A673 (cell line): ENCODE measurements at regions not wholly inside any gene's neighbourhood (a gene's known extent, or its start where the extent isn't known, plus 50 kb on each side); places are given as distances from the start of the nearest gene placed in this dataset.
A peak's percentile ranks its signal among the peaks of the same experiment; 100 is the strongest.

Experiments used
- BruUV-seq: library from RNA; stranded (reverse); fragments of 400-500 nt; replicated peaks from 2 replicates; lab custom pipeline; 2021; lab: Mats Ljungman, UMichigan
- CTCF ChIA-PET: fragments of 300-600 bp; sonication (Branson Sonifier 250); formaldehyde crosslinking; loops from one replicate; lab custom pipeline; 2022; ENCODE audit warnings: antibody characterized with exemption; lab: Charles Lee
- POLR2A ChIA-PET: fragments of 300-600 bp; sonication (Branson Sonifier 250); formaldehyde crosslinking; loops from one replicate; lab custom pipeline; 2022; ENCODE audit warnings: antibody characterized with exemption; ENCODE audit not compliant: low non-redundant PET; lab: Charles Lee
- DNase-seq: peaks from one replicate; pipeline ENCODE4 v3.0.0-alpha.2; 2015; ENCODE audit warnings: low spot score
- H3K27ac ChIP-seq: fragments of 200-600 bp; sonication (generic); 2 replicates; pipeline ENCODE4 v1.5.1; 2016; ENCODE audit warnings: mixed run types, low read depth, mild to moderate bottlenecking, mixed read lengths, antibody characterized with exemption, low read length; ENCODE audit not compliant: poor library complexity, severe bottlenecking
- H3K27me3 ChIP-seq: fragments of 200-600 bp; sonication (generic); replicated peaks from 2 replicates; pipeline ENCODE4 v1.6.1; 2017; ENCODE audit warnings: mixed run types, low read depth, mild to moderate bottlenecking, mixed read lengths, antibody characterized with exemption, low read length; ENCODE audit not compliant: insufficient read depth, poor library complexity
- H3K36me3 ChIP-seq: fragments of 200-600 bp; sonication (generic); 2 replicates; pipeline ENCODE4 v1.6.1; 2016; ENCODE audit warnings: mixed run types, mild to moderate bottlenecking, mixed read lengths, antibody characterized with exemption, low read length; ENCODE audit not compliant: insufficient read depth, poor library complexity, severe bottlenecking
- H3K4me1 ChIP-seq: fragments of 200-600 bp; sonication (generic); 2 replicates; pipeline ENCODE4 v1.6.1; 2017; ENCODE audit warnings: mixed run types, mild to moderate bottlenecking, mixed read lengths, antibody characterized with exemption, low read length; ENCODE audit not compliant: insufficient read depth, poor library complexity, severe bottlenecking
- H3K4me3 ChIP-seq: fragments of 200-600 bp; sonication (generic); 2 replicates; pipeline ENCODE4 v1.5.1; 2016; ENCODE audit warnings: low read depth, mixed run types, mild to moderate bottlenecking, mixed read lengths, low read length; ENCODE audit not compliant: poor library complexity, severe bottlenecking
- H3K9me3 ChIP-seq: fragments of 200-600 bp; sonication (generic); 2 replicates; pipeline ENCODE4 v1.6.1; 2016; ENCODE audit warnings: mixed run types, low read depth, mild to moderate bottlenecking, mixed read lengths, antibody characterized with exemption, low read length; ENCODE audit not compliant: poor library complexity, severe bottlenecking
- CTCF ChIP-seq: fragments of 300-800, 200-600 bp; sonication (generic); conservative IDR thresholded peaks from 2 replicates; pipeline ENCODE4 v1.5.1; 2017; ENCODE audit warnings: low read depth, mild to moderate bottlenecking, antibody characterized with exemption, low read length, moderate library complexity, mixed read lengths
- EZH2 ChIP-seq: fragments of 200-600 bp; sonication (generic); IDR thresholded peaks from 2 replicates; pipeline ENCODE4 v1.6.1; 2017; ENCODE audit warnings: borderline replicate concordance, low read depth, mild to moderate bottlenecking, mixed read lengths, antibody characterized with exemption, low read length; ENCODE audit not compliant: poor library complexity, severe bottlenecking
- intact Hi-C: fragments of 100-400 bp; cut with micrococcal nuclease; formaldehyde crosslinking; loops from one replicate; pipeline ENCODE4 v1.10.0; 2022; ENCODE audit not compliant: unreplicated experiment

DNA sequence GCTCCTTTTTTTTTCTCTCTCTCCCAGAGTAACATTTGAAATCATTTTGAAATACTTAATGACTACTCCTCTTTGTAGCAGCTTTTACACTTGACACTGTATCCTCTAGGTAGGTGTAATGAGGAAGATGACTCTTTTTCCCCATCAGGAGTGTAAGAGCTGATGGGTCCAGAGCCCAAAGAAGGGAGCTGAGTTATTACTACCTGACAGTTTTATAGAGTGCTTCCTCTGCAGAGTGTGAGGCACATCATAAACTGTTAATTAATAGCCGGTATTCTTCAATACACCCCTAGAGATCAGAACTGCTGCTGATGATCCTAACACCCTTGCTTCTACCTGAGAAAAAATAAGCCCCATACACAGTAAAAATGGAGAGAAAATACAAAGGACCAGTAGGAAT, 279.8 kb upstream of the SEMA3A start:
- ChIA-PET CTCF (interaction anchor here (0.7 kb wide), 1 partner anchor 44 kb away, joined by 3 read pairs; no protein-coding TSS in a partner anchor), POLR2A (no interaction called here)
- no peak for DNase-seq
- Histone ChIP-seq H3K27me3 (no peaks in the 10 kb centered on the region), H3K4me1 (peaks cover 4% of the 10 kb centered on the region), H3K4me3 (no peak overlapping the region), H3K9me3 (no peaks in the 10 kb centered on the region), H3K27ac (no peak overlapping the region), H3K36me3 (no peaks in the 10 kb centered on the region)
- TF ChIP-seq CTCF (no peak), EZH2 (no peak)
- BruUV-seq = no TSS peak
- intact Hi-C loops = no loop called here

- ChIA-PET POLR2A (no interaction called here), CTCF (no interaction called here)
- DNase-seq = no peak
- H3K9me3 ChIP-seq = no peaks in the 10 kb centered on the region
- no peaks in the 10 kb centered on the region for H3K36me3 ChIP-seq
- H3K27me3 ChIP-seq = no peaks in the 10 kb centered on the region
- no peak overlapping the region for H3K27ac ChIP-seq
- intact Hi-C loops = no loop called here
- H3K4me1 ChIP-seq = peaks cover 11% of the 10 kb centered on the region
- BruUV-seq = no TSS peak
- no peak overlapping the region for H3K4me3 ChIP-seq
- TF ChIP-seq CTCF = no peak
- no peak for TF ChIP-seq EZH2
Measured at GRCh38 chr7:84471576-84471975, 277.0 kb upstream of the SEMA3A start.

GRCh38 chr7:84469034-84469433, 274.4 kb upstream of the SEMA3A start:
- no peak for TF ChIP-seq CTCF
- TF ChIP-seq EZH2 = no peak
- peaks cover 11% of the 10 kb centered on the region for H3K4me1 ChIP-seq
- H3K9me3 ChIP-seq = no peaks in the 10 kb centered on the region
- no TSS peak for BruUV-seq
- no peaks in the 10 kb centered on the region for H3K36me3 ChIP-seq
- POLR2A ChIA-PET = no interaction called here
- peak; percentile 51 for DNase-seq
- H3K27me3 ChIP-seq = no peaks in the 10 kb centered on the region
- intact Hi-C loops = no loop called here
- peak overlapping the region; percentile 3 for H3K27ac ChIP-seq
- no peak overlapping the region for H3K4me3 ChIP-seq
- CTCF ChIA-PET = no interaction called here
